HL-60 (cell line): ENCODE measurements at regions not wholly inside any gene's neighbourhood (a gene's known extent, or its start where the extent isn't known, plus 50 kb on each side); places are given as distances from the start of the nearest gene placed in this dataset.

Experiments used
- DNase-seq, 2 experiments: peaks; one replicate each; pipeline ENCODE4 v3.0.0-alpha.2; 2010 to 2020; ENCODE audit warnings: low read depth in 1 of 2, low spot score in 1 of 2
- H3K27ac ChIP-seq: fragments of 250-450 bp; sonication (Bioruptor Pico); replicated peaks from 2 replicates; pipeline ENCODE4 v1.5.1; 2020; ENCODE audit warnings: mild to moderate bottlenecking, moderate library complexity
- H3K27me3 ChIP-seq: fragments of 250-450 bp; sonication (Bioruptor Pico); 2 replicates; pipeline ENCODE4 v1.5.1; 2021; ENCODE audit warnings: mild to moderate bottlenecking, moderate library complexity; ENCODE audit not compliant: insufficient read depth, poor library complexity, severe bottlenecking
- H3K4me3 ChIP-seq: replicated peaks from 2 replicates; pipeline ENCODE4 v1.5.1; 2011; ENCODE audit warnings: mild to moderate bottlenecking, control low read depth, low read length; ENCODE audit not compliant: insufficient read depth
- CTCF ChIP-seq: IDR thresholded peaks from one replicate; pipeline ENCODE4 v1.5.1; 2011; ENCODE audit warnings: low read length, control low read depth, inconsistent platforms; ENCODE audit not compliant: insufficient read depth
- GABPA ChIP-seq: IDR thresholded peaks from 2 replicates; pipeline ENCODE4 v1.6.1; 2012; ENCODE audit warnings: low read depth
- POLR2AphosphoS5 ChIP-seq: IDR thresholded peaks from 2 replicates; pipeline ENCODE4 v1.6.1; 2012; ENCODE audit warnings: low read depth
- SPI1 ChIP-seq: IDR thresholded peaks from 2 replicates; pipeline ENCODE4 v1.6.1; 2012; ENCODE audit warnings: low read depth, mild to moderate bottlenecking, borderline replicate concordance
- TF ChIP-seq, protein P1 (sequence below): IDR thresholded peaks from 2 replicates; pipeline ENCODE4 v1.6.1; 2012; ENCODE audit warnings: low read depth; ENCODE audit not compliant: insufficient replicate concordance

GRCh38 chr14:75361751-75362433 is 65.9 kb upstream of the JDP2 start:
- no peak for TF ChIP-seq CTCF
- no peak for TF ChIP-seq POLR2AphosphoS5
- TF ChIP-seq, protein P1, sequence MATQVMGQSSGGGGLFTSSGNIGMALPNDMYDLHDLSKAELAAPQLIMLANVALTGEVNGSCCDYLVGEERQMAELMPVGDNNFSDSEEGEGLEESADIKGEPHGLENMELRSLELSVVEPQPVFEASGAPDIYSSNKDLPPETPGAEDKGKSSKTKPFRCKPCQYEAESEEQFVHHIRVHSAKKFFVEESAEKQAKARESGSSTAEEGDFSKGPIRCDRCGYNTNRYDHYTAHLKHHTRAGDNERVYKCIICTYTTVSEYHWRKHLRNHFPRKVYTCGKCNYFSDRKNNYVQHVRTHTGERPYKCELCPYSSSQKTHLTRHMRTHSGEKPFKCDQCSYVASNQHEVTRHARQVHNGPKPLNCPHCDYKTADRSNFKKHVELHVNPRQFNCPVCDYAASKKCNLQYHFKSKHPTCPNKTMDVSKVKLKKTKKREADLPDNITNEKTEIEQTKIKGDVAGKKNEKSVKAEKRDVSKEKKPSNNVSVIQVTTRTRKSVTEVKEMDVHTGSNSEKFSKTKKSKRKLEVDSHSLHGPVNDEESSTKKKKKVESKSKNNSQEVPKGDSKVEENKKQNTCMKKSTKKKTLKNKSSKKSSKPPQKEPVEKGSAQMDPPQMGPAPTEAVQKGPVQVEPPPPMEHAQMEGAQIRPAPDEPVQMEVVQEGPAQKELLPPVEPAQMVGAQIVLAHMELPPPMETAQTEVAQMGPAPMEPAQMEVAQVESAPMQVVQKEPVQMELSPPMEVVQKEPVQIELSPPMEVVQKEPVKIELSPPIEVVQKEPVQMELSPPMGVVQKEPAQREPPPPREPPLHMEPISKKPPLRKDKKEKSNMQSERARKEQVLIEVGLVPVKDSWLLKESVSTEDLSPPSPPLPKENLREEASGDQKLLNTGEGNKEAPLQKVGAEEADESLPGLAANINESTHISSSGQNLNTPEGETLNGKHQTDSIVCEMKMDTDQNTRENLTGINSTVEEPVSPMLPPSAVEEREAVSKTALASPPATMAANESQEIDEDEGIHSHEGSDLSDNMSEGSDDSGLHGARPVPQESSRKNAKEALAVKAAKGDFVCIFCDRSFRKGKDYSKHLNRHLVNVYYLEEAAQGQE: no peak
- TF ChIP-seq GABPA: no peak
- no peaks in the 10 kb centered on the region for H3K27me3 ChIP-seq
- no peak for DNase-seq
- H3K27ac ChIP-seq: no peak overlapping the region
- H3K4me3 ChIP-seq: no peak overlapping the region

DNA sequence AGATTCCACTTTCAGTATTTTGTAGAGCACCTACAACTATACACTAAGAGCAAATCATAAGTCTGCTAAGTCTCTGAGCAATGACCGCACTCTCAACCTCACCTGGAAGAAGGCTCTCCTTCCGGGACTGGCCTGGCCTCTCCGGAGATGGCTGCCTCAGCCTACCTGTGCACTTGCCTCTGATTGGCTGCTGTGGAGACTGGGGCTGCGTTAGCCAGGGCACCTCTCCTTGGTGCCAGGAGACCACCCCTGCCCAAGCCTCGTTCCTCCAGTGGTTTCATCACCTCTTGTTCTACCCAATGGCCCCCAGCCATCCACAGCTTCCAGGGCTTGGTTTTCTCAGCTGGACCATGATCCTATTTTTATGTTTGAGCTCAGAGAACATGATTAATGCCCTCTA is 64.7 kb upstream of the JDP2 start:
- Histone ChIP-seq H3K27ac (no peak overlapping the region), H3K27me3 (no peaks in the 10 kb centered on the region), H3K4me3 (no peak overlapping the region)
- no peak for TF ChIP-seq SPI1
- no peak for TF ChIP-seq POLR2AphosphoS5
- no peak for TF ChIP-seq CTCF
- no peak for TF ChIP-seq GABPA
- no peak for DNase-seq

DNA sequence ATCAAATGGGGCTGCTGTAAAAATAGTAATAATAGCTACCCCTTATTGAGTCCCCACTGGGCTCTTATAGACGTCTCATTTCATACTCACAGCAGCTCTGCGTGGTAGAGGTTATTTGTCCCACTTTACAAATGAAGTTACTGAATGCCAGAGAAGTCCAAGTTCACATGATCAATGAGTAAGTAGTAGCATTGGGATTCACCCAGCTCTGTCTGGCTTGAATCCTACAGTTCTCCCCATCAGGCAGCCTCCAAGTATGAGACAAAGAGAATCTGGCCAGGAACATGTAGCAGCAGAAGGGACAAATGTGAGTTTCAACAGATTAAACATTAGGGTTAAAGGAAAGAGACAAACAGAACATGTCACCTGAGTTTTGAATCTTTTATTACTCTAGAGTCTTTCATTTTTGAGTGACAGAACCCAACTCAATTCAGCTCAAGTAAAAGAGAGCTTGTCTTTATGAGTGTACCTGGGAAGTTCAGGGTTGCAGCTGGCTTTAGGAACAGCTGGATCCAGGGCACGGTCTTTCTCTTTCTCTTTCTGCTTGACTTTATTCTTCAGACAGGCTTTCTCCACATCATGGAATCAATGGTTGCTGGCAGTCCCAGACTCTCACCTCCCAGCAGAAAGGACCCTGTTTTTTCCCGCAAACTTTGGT is 64.1 kb upstream of the JDP2 start:
- Histone ChIP-seq H3K4me3 (no peak overlapping the region), H3K27me3 (no peaks in the 10 kb centered on the region), H3K27ac (no peak overlapping the region)
- DNase-seq: no peak
- TF ChIP-seq SPI1: no peak
- TF ChIP-seq POLR2AphosphoS5: no peak
- TF ChIP-seq, protein P1: no peak
- TF ChIP-seq GABPA: no peak
- TF ChIP-seq CTCF: no peak

DNA sequence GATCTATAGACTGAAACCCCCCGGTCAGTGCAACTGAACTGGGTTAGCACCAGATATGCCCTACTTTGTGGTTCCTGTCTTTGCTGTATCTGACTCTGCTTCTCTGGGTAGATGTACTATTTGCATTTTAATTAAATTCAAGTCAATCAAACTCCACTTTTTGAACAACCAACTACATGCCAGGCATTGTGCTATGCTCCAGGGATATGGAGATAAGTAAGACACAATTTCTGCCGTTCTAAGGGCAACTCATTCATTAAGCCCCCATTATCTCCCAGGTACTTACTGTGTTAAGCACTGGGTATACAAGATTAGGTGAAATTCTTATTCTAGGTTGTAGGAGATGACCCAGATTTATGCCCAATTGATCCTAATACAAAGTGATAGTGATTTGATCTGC is 62.7 kb upstream of the JDP2 start:
- TF ChIP-seq GABPA (no peak), CTCF (no peak), POLR2AphosphoS5 (no peak), SPI1 (no peak)
- TF ChIP-seq, protein P1: no peak
- Histone ChIP-seq H3K27me3 (no peaks in the 10 kb centered on the region), H3K4me3 (no peak overlapping the region), H3K27ac (no peak overlapping the region)
- DNase-seq: no peak
